GM18511 (cell line): ENCODE measurements at regions not wholly inside any gene's neighbourhood (a gene's known extent, or its start where the extent isn't known, plus 50 kb on each side); places are given as distances from the start of the nearest gene placed in this dataset.

Experiments
- ATAC-seq: cut with Tn5 transposase; IDR thresholded peaks from one replicate; pipeline ENCODE4 v1.9.1; 2021; ENCODE audit warnings: mild to moderate bottlenecking, moderate library complexity; ENCODE audit not compliant: unreplicated experiment

- no peak for ATAC-seq
These were observed 220.0 kb downstream of the QKI start for GRCh38 chr6:163634211-163635171.

DNA sequence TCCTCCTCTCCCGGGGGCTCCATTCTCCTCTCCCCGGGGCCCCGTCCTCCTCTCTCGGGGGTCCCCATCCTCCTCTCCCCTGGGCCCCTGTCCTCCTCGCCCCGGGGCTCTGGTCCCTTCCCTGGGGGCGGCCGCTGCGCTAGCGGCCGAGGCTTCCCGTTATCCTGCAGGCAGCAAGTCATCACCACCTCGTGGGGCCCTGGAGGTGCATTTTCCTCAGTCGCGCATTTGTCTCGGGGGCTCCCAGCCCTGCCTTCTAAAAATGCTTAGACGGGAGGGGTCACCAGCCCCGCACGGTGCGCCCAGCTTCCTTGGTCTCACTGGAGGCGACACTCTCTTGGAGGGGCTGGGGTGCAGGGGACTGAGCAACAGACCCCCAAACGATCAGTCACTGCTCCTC, 216.5 kb downstream of the QKI start:
- no peak for ATAC-seq

DNA sequence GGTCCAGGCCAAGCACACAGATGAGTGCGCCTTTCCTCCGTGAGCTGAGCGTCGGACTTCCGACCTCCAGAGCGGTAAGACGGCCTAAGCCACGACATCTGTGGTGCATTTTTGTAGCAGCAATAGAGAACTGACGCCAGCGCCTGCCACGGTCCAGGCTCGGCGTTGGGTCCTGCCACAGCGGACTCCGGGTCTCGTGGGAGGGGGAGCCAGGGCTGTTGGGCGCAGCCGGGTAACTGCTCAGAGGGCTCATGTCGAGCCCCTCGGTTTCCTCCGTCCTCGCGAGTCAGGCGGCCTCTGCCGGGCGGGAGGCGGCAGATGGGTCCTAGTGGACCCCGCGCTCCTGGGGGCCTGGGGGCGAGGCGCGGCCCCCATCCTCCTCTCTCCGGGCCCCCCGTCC, 216.1 kb downstream of the QKI start:
- ATAC-seq: no peak

DNA sequence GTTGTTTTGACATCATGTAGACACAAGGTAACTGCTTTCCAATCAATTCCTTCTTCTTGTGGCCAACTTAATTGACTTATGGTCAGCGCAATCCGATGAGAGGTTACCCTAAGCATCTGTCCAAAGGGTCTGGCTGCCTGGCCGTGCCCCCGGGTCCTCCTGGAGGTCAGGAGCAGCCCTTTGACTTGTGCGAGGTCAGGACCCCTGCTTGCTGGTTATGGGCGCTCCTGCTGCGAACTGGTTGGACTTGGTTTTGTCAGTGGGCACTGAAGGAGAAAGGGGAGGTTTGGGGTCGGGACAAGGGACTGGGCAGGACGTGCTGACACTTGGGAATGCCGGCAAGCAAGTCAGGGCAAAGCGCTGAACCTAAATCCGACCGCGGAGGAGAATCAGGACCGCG, 215.6 kb downstream of the QKI start:
- no peak for ATAC-seq
